ENCODE measurements at regions not wholly inside any gene's neighbourhood (a gene's known extent, or its start where the extent isn't known, plus 50 kb on each side); places are given as distances from the start of the nearest gene placed in this dataset.

GRCh38 chr2:10984418-10985135, 72.8 kb downstream of the KCNF1 start:
- 85% methylated on average over 6 of the region's 6 CpGs for WGBS

DNA sequence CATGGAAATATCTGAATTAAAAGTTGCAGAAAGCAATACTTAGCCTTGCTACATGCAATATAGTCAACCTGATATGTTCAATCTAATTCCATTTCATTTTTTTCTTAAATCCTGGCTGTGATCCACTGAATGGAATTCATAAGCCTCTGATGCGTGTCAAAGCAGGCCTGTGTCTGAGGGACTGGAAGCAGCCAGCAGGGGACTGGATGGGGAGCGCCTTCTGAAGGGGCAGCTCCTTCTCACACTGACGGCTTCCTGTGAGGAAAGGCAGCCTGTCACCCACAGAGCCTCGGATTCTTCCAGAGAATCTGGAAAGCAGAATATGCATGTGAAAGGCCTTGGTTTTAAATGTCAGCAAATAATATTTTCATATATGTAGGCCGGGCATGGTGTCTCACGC, 73.5 kb downstream of the KCNF1 start:
- peaks cover 2% of the 10 kb centered on the region for H3K27me3 ChIP-seq
- no peaks in the 10 kb centered on the region for H3K36me3 ChIP-seq
- TF ChIP-seq POLR2A (IDR thresholded peaks at IDR 0.05): no peak
- TF ChIP-seq POLR2AphosphoS5 (IDR thresholded peaks at IDR 0.05): no peak
- no peak for TF ChIP-seq CTCF (IDR thresholded peaks at IDR 0.05)
- TF ChIP-seq EP300 (IDR thresholded peaks at IDR 0.05): no peak
- peak in 1 of 2 donors; percentile 45 for DNase-seq (ENCODE audit: low spot score in 2 of 2)
- H3K4me3 ChIP-seq: no peak overlapping the region
- WGBS: 50% methylated on average over 6 of the region's 6 CpGs
- H3K4me1 ChIP-seq: peaks cover 7% of the 10 kb centered on the region
- H3K27ac ChIP-seq: no peak overlapping the region
- no peaks in the 10 kb centered on the region for H3K9me3 ChIP-seq

More at GRCh38 chr2:10984418-10985135, 72.8 kb downstream of the KCNF1 start:
- peaks cover 2% of the 10 kb centered on the region for H3K27me3 ChIP-seq
- TF ChIP-seq CTCF (IDR thresholded peaks at IDR 0.05) (no peak), EP300 (IDR thresholded peaks at IDR 0.05) (no peak), POLR2AphosphoS5 (IDR thresholded peaks at IDR 0.05) (no peak), POLR2A (IDR thresholded peaks at IDR 0.05) (no peak)
- H3K9me3 ChIP-seq: no peaks in the 10 kb centered on the region
- no peaks in the 10 kb centered on the region for H3K36me3 ChIP-seq
- no peak for DNase-seq (ENCODE audit: low spot score in 2 of 2)
- peaks cover 7% of the 10 kb centered on the region for H3K4me1 ChIP-seq
- H3K27ac ChIP-seq: no peak overlapping the region
- H3K4me3 ChIP-seq: no peak overlapping the region

DNA sequence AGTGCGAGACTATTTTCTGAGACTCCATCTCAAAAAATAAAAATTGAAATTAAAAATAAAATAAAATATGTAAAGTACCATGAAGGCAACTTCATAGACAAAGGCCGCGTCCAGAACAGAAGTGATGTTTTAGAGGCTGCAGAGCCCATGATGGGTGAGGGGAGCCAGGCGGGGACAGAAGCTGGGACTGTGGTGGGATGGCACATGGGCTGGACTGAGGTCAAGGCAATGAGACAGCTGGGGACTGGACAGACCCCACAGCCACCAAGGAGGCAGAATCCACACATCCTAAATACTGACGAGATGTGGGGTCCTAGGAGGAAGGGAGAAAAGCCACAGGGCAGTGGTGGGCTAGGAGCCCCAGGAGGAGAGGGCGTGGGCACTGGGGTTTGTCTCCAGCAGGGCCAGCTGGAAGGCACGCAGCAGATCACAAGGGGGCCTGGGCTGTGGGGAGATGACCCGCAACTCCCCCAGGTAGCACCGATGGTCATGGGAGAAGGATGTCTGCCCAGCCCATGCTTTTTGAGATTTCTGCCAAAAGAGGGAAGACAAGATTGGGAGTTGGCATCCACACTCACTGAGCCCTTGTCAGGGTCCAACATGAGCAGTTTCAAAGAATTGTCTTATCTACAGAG, 74.3 kb downstream of the KCNF1 start:
- no peak overlapping the region for H3K4me3 ChIP-seq
- no peaks in the 10 kb centered on the region for H3K9me3 ChIP-seq
- 91% methylated on average over 9 of the region's 9 CpGs for WGBS
- H3K36me3 ChIP-seq: no peaks in the 10 kb centered on the region
- H3K27me3 ChIP-seq: peaks cover 2% of the 10 kb centered on the region
- H3K27ac ChIP-seq: no peak overlapping the region
- no peak for TF ChIP-seq POLR2A (IDR thresholded peaks at IDR 0.05)
- no peak for TF ChIP-seq POLR2AphosphoS5 (IDR thresholded peaks at IDR 0.05)
- no peak for TF ChIP-seq EP300 (IDR thresholded peaks at IDR 0.05)
- no peak for TF ChIP-seq CTCF (IDR thresholded peaks at IDR 0.05)
- peaks cover 7% of the 10 kb centered on the region for H3K4me1 ChIP-seq
- DNase-seq (ENCODE audit: low spot score in 2 of 2): peak; percentile 32 to 64

- Histone ChIP-seq H3K4me1 (peaks cover 7% of the 10 kb centered on the region), H3K9me3 (no peaks in the 10 kb centered on the region), H3K27me3 (peaks cover 2% of the 10 kb centered on the region), H3K36me3 (no peaks in the 10 kb centered on the region), H3K27ac (no peak overlapping the region), H3K4me3 (no peak overlapping the region)
- 89% methylated on average over 2 of the region's 2 CpGs for WGBS
- DNase-seq (ENCODE audit: low spot score in 2 of 2): no peak
- TF ChIP-seq POLR2A (IDR thresholded peaks at IDR 0.05): no peak
- no peak for TF ChIP-seq POLR2AphosphoS5 (IDR thresholded peaks at IDR 0.05)
- TF ChIP-seq CTCF (IDR thresholded peaks at IDR 0.05): no peak
- no peak for TF ChIP-seq EP300 (IDR thresholded peaks at IDR 0.05)
Measured at GRCh38 chr2:10987439-10987838, 75.7 kb downstream of the KCNF1 start.

DNA sequence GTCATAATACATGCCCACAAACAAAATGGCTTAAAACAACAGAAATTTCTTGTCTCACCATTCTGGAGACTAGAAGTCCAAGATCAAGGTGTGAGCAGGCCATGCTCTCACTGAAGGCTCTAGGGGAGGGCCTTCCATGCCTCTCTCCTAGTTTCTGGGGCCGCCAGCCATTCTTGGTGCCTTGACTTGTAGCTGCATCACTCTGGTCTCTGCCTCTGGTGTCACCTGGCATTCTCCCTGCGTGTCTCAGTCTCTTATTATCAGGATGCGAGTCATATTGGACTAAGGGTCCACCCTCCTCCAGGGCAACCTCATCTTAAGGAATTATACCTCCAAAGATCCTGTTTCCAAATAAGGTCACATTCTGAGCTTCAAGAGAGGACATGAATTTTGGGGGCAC, 76.1 kb downstream of the KCNF1 start:
- H3K27ac ChIP-seq: no peak overlapping the region
- H3K4me1 ChIP-seq: peaks cover 7% of the 10 kb centered on the region
- H3K4me3 ChIP-seq: no peak overlapping the region
- peaks cover 2% of the 10 kb centered on the region for H3K27me3 ChIP-seq
- peak; percentile 38 to 45 for DNase-seq (ENCODE audit: low spot score in 2 of 2)
- no peaks in the 10 kb centered on the region for H3K36me3 ChIP-seq
- TF ChIP-seq EP300 (IDR thresholded peaks at IDR 0.05) (no peak), POLR2A (IDR thresholded peaks at IDR 0.05) (no peak), CTCF (IDR thresholded peaks at IDR 0.05) (no peak), POLR2AphosphoS5 (IDR thresholded peaks at IDR 0.05) (no peak)
- WGBS: 91% methylated on average over 3 of the region's 3 CpGs
- no peaks in the 10 kb centered on the region for H3K9me3 ChIP-seq
